PFSK-1 (cell line): ENCODE measurements at regions not wholly inside any gene's neighbourhood (a gene's known extent, or its start where the extent isn't known, plus 50 kb on each side); places are given as distances from the start of the nearest gene placed in this dataset.

ENCODE experiments used
- POLR2AphosphoS5 ChIP-seq: IDR thresholded peaks from 2 replicates; pipeline ENCODE4 v1.6.1; 2012; ENCODE audit warnings: low read depth, mild to moderate bottlenecking, control low read depth, low read length, moderate library complexity
- TAF1 ChIP-seq: IDR thresholded peaks from 2 replicates; pipeline ENCODE4 v1.6.1; 2012; ENCODE audit warnings: low read length, control low read depth, borderline replicate concordance; ENCODE audit not compliant: insufficient read depth

GRCh38 chr3:148420242-148420641, 277.5 kb upstream of the AGTR1 start:
- no peak for TF ChIP-seq TAF1
- no peak for TF ChIP-seq POLR2AphosphoS5
